PFSK-1 (cell line): ENCODE measurements at regions not wholly inside any gene's neighbourhood (a gene's known extent, or its start where the extent isn't known, plus 50 kb on each side); places are given as distances from the start of the nearest gene placed in this dataset.

Experiments
- FOXP2 ChIP-seq: optimal IDR thresholded peaks from 2 replicates; pipeline ENCODE3; 2011; ENCODE audit warnings: borderline replicate concordance, control low read depth, inconsistent platforms; ENCODE audit not compliant: insufficient read depth; ENCODE audit errors: extremely low read length, extremely low read depth
- POLR2AphosphoS5 ChIP-seq: IDR thresholded peaks from 2 replicates; pipeline ENCODE4 v1.6.1; 2012; ENCODE audit warnings: low read depth, mild to moderate bottlenecking, control low read depth, low read length, moderate library complexity
- REST ChIP-seq, 2 experiments: IDR thresholded peaks; 2 replicates each; pipeline versions ENCODE4 v1.6.1 to v1.8.0; 2011 to 2012; ENCODE audit warnings: low read depth in 2 of 2, low read length in 2 of 2, control low read depth in 1 of 2, inconsistent platforms in 1 of 2, mild to moderate bottlenecking in 1 of 2, moderate library complexity in 1 of 2; ENCODE audit not compliant: insufficient read depth in 1 of 2
- SIN3A ChIP-seq: IDR thresholded peaks from 2 replicates; pipeline ENCODE4 v1.6.1; 2012; ENCODE audit warnings: mild to moderate bottlenecking, low read length, moderate library complexity, borderline replicate concordance; ENCODE audit not compliant: insufficient read depth
- TAF1 ChIP-seq: IDR thresholded peaks from 2 replicates; pipeline ENCODE4 v1.6.1; 2012; ENCODE audit warnings: low read length, control low read depth, borderline replicate concordance; ENCODE audit not compliant: insufficient read depth

GRCh38 chr5:125882061-125882460 lies 541.1 kb upstream of the GRAMD2B start:
- TF ChIP-seq REST (IDR thresholded peaks at IDR 0.05; ENCODE audit: insufficient read depth in 1 of 2, low read depth in 2 of 2, low read length in 2 of 2) (no peak), POLR2AphosphoS5 (no peak), SIN3A (no peak), FOXP2 (no peak)

GRCh38 chr5:125883223-125883622 lies 540.0 kb upstream of the GRAMD2B start:
- TF ChIP-seq SIN3A, result no peak
- no peak for TF ChIP-seq REST (IDR thresholded peaks at IDR 0.05; ENCODE audit: insufficient read depth in 1 of 2, low read depth in 2 of 2, low read length in 2 of 2)
- TF ChIP-seq TAF1, result no peak

- TF ChIP-seq REST (IDR thresholded peaks at IDR 0.05; ENCODE audit: insufficient read depth in 1 of 2, low read depth in 2 of 2, low read length in 2 of 2), result no peak
- TF ChIP-seq TAF1, result no peak
- TF ChIP-seq SIN3A, result no peak
- TF ChIP-seq POLR2AphosphoS5, result no peak
- no peak for TF ChIP-seq FOXP2
These were observed 534.9 kb upstream of the GRAMD2B start for GRCh38 chr5:125888358-125888757.

GRCh38 chr5:125890511-125890931 lies 532.7 kb upstream of the GRAMD2B start:
- TF ChIP-seq FOXP2 (no peak), REST (IDR thresholded peaks at IDR 0.05; ENCODE audit: insufficient read depth in 1 of 2, low read depth in 2 of 2, low read length in 2 of 2) (no peak), TAF1 (no peak), POLR2AphosphoS5 (no peak), SIN3A (no peak)

- no peak for TF ChIP-seq SIN3A
- TF ChIP-seq REST (IDR thresholded peaks at IDR 0.05; ENCODE audit: insufficient read depth in 1 of 2, low read depth in 2 of 2, low read length in 2 of 2), result no peak
- TF ChIP-seq POLR2AphosphoS5, result no peak
- no peak for TF ChIP-seq TAF1
- no peak for TF ChIP-seq FOXP2
These were observed 532.0 kb upstream of the GRAMD2B start for GRCh38 chr5:125891061-125891725.
